Osteoblast (primary cell): ENCODE measurements at regions not wholly inside any gene's neighbourhood (a gene's known extent, or its start where the extent isn't known, plus 50 kb on each side); places are given as distances from the start of the nearest gene placed in this dataset.

Source experiments
- DNase-seq: peaks from one replicate; pipeline ENCODE4 v3.0.0; 2011; ENCODE audit warnings: low spot score, mixed read lengths; ENCODE audit not compliant: insufficient read length; ENCODE audit errors: missing footprints
- H2AFZ ChIP-seq: 2 replicates; pipeline ENCODE4 v1.6.0; 2011; ENCODE audit warnings: mild to moderate bottlenecking, low read length
- H3K27ac ChIP-seq: 2 replicates; pipeline ENCODE4 v1.5.1; 2011; ENCODE audit warnings: mild to moderate bottlenecking, low read depth, low read length, moderate library complexity
- H3K27me3 ChIP-seq: 2 replicates; pipeline ENCODE4 v1.6.0; 2012; ENCODE audit warnings: mild to moderate bottlenecking, control low read depth, inconsistent platforms, low read length, moderate library complexity; ENCODE audit not compliant: insufficient read depth
- H3K36me3 ChIP-seq: 2 replicates; pipeline ENCODE4 v1.5.1; 2011; ENCODE audit warnings: mild to moderate bottlenecking, low read length, control low read depth, moderate library complexity; ENCODE audit not compliant: insufficient read depth
- H3K4me1 ChIP-seq: 2 replicates; pipeline ENCODE4 v1.5.1; 2011; ENCODE audit warnings: mild to moderate bottlenecking, low read length, control low read depth, moderate library complexity; ENCODE audit not compliant: insufficient read depth
- H3K4me2 ChIP-seq: 2 replicates; pipeline ENCODE4 v1.6.0; 2011; ENCODE audit warnings: mild to moderate bottlenecking, low read length; ENCODE audit not compliant: insufficient read depth
- H3K4me3 ChIP-seq: fragments of 200-600 bp; sonication (generic); 3 replicates; pipeline ENCODE4 v1.5.1; 2012; ENCODE audit warnings: mild to moderate bottlenecking, low read length, inconsistent platforms; ENCODE audit not compliant: insufficient read depth
- H3K79me2 ChIP-seq: 2 replicates; pipeline ENCODE4 v1.6.0; 2012; ENCODE audit warnings: mild to moderate bottlenecking, low read length, control low read depth, inconsistent platforms; ENCODE audit not compliant: insufficient read depth
- H3K9me3 ChIP-seq: 2 replicates; pipeline ENCODE4 v1.5.1; 2011; ENCODE audit warnings: low read depth, low read length, control low read depth
- H4K20me1 ChIP-seq: 2 replicates; pipeline ENCODE4 v1.6.0; 2012; ENCODE audit warnings: mild to moderate bottlenecking, low read length, control low read depth; ENCODE audit not compliant: insufficient read depth
- CTCF ChIP-seq: IDR thresholded peaks from 2 replicates; pipeline ENCODE4 v1.5.1; 2011; ENCODE audit warnings: mild to moderate bottlenecking, low read depth, low read length, moderate library complexity; ENCODE audit errors: extremely low read depth

DNA sequence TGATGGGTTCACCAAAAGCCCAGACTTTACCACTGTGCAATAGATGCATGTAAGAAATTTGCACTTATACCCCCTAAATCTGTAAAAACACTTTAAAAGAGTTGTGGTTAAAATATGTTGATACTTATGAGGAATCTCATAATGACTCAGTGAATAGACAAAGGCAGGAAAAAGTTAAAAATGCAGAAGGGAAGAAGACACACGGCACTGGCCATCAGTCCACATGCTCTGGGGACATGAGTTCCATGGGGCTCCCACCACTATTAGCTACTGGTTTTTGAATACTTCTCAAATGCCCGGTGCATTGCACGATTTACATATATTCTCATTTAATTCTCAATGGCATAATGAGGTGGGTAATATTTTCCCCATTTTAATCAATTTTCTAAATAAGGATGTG lies 59.3 kb upstream of the BLID start:
- Histone ChIP-seq H3K4me3 (peak overlapping the region; percentile 15), H3K4me1 (peaks cover 93% of the 10 kb centered on the region), H3K27ac (peak overlapping the region; percentile 85), H3K79me2 (peaks cover 93% of the 10 kb centered on the region), H2AFZ (no peak overlapping the region), H3K27me3 (no peaks in the 10 kb centered on the region), H3K36me3 (peaks cover 62% of the 10 kb centered on the region), H3K4me2 (peak overlapping the region; percentile 92), H3K9me3 (no peaks in the 10 kb centered on the region), H4K20me1 (no peaks in the 10 kb centered on the region)
- no peak for TF ChIP-seq CTCF
- peak; percentile 8 for DNase-seq

DNA sequence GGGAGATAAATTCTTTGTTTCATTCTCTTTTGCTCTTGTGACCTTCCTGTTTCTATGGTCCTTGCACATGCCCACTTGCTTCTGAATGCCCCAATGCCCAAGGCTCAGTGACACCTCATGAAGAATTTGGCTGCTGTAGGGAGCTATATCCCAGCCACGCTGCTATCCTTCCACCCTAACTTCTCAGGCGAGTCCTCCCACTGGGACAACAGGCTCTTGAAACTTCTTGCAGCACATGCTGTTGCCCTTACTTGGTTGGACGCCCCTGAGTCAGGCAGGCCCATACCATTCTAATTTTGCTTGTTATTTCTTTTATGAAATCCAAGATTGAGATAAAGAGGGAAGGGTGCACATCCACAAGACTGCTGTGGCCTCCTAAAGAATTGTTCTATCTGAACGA lies 57.6 kb upstream of the BLID start:
- no peak for TF ChIP-seq CTCF
- Histone ChIP-seq H3K36me3 (peaks cover 67% of the 10 kb centered on the region), H2AFZ (no peak overlapping the region), H3K27ac (peak overlapping the region; percentile 85), H3K4me3 (peak overlapping the region; percentile 14), H4K20me1 (no peaks in the 10 kb centered on the region), H3K4me1 (peaks cover 93% of the 10 kb centered on the region), H3K9me3 (no peaks in the 10 kb centered on the region), H3K4me2 (peak overlapping the region; percentile 92), H3K27me3 (no peaks in the 10 kb centered on the region), H3K79me2 (peaks cover 94% of the 10 kb centered on the region)
- DNase-seq: peak; percentile 50

DNA sequence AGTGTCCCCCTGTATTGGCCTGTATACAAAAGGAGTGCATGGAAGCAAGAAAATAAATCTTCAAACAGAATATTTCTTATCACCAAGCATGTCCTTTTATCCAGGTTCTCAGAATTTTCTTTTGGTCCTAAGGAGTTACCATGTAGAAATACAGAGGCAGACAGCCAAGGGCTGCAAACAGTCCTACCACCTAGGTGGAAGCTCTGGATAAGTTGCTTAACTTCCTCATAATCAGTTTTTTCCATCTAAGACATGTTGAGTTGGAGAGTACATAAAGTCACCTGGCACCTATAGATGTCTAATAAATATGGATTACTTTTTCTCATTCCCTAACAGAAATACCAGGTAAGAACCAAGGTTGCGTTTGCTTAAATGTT lies 57.0 kb upstream of the BLID start:
- peaks cover 62% of the 10 kb centered on the region for H3K36me3 ChIP-seq
- peaks cover 91% of the 10 kb centered on the region for H3K4me1 ChIP-seq
- peak overlapping the region; percentile 85 for H3K27ac ChIP-seq
- H3K9me3 ChIP-seq: no peaks in the 10 kb centered on the region
- DNase-seq: no peak
- H3K27me3 ChIP-seq: no peaks in the 10 kb centered on the region
- H3K79me2 ChIP-seq: peaks cover 94% of the 10 kb centered on the region
- TF ChIP-seq CTCF: no peak
- H2AFZ ChIP-seq: no peak overlapping the region
- no peaks in the 10 kb centered on the region for H4K20me1 ChIP-seq
- H3K4me2 ChIP-seq: peak overlapping the region; percentile 92
- H3K4me3 ChIP-seq: peak overlapping the region; percentile 14

DNA sequence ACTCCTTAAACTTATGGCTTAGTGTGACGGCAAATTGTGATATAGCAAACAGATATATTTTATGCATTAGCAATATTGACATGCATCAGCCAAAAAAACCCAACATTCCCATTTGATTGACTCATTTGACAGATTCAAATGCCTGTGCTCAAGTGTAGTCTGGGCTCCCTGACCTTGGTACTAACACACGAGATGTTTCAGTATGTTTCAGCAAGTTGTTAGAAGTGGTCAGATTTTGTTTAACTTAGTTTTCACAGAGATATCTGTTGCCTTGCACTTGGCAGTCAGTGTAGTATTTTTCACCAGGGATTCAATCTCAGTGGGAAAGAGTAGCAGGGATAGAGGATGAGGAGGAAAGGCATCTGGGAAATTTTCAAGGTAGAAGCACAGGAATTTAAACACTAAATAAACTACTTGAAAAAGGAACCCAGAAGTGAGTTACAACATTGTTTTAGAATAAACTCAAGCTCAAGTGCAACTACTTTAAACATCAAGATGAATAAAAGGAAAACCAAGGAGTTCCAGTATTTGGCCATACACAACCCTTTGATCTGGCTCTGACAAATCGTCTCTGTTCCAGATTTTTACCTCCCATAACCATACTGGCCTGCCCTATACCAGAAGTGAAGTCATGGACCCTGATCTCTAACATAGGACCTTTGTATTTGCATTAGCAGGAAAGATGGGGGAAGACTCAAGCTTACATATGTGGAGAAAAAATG lies 56.5 kb upstream of the BLID start:
- H3K4me1 ChIP-seq: peaks cover 91% of the 10 kb centered on the region
- H3K27me3 ChIP-seq: no peaks in the 10 kb centered on the region
- H3K79me2 ChIP-seq: peaks cover 94% of the 10 kb centered on the region
- no peak for TF ChIP-seq CTCF
- no peak for DNase-seq
- no peak overlapping the region for H3K4me3 ChIP-seq
- H3K36me3 ChIP-seq: peaks cover 57% of the 10 kb centered on the region
- no peak overlapping the region for H2AFZ ChIP-seq
- H3K4me2 ChIP-seq: peak overlapping the region; percentile 92
- peak overlapping the region; percentile 85 for H3K27ac ChIP-seq
- H3K9me3 ChIP-seq: no peaks in the 10 kb centered on the region
- H4K20me1 ChIP-seq: no peaks in the 10 kb centered on the region
